ENCODE measurements at regions not wholly inside any gene's neighbourhood (a gene's known extent, or its start where the extent isn't known, plus 50 kb on each side); places are given as distances from the start of the nearest gene placed in this dataset.
"Not testable (repeated sequence)": the region's sequence is repeated elsewhere in the genome, so short reads cannot be mapped to it uniquely, and the experiment has no call there.

GRCh38 chr5:63211448-63212132 lies 633.0 kb downstream of the LRRC70 start:
- DNase-seq (no peak), ATAC-seq (no peak)

- DNase-seq (no peak), ATAC-seq (no peak)
These were observed 627.4 kb downstream of the LRRC70 start for GRCh38 chr5:63205976-63206375.

GRCh38 chr5:63201738-63202137 lies 623.1 kb downstream of the LRRC70 start:
- no peak for DNase-seq
- ATAC-seq, result no peak

- DNase-seq (no peak), ATAC-seq (no peak)
These were observed 615.5 kb downstream of the LRRC70 start for GRCh38 chr5:63194126-63194525.

GRCh38 chr5:63180190-63180589 lies 601.6 kb downstream of the LRRC70 start:
- DNase-seq, ATAC-seq: not testable (repeated sequence)

GRCh38 chr5:63175850-63176249 lies 597.2 kb downstream of the LRRC70 start:
- no peak for ATAC-seq
- no peak for DNase-seq

- ATAC-seq (no peak), DNase-seq (no peak)
These were observed 591.9 kb downstream of the LRRC70 start for GRCh38 chr5:63170486-63170885.

GRCh38 chr5:63164838-63165535 lies 586.4 kb downstream of the LRRC70 start:
- DNase-seq (no peak), ATAC-seq (no peak)

- DNase-seq (no peak), ATAC-seq (no peak)
These were observed 585.7 kb downstream of the LRRC70 start for GRCh38 chr5:63164339-63164738.

- no peak for ATAC-seq
- no peak for DNase-seq
These were observed 576.7 kb downstream of the LRRC70 start for GRCh38 chr5:63155310-63155631.

- ATAC-seq (no peak), DNase-seq (no peak)
These were observed 576.1 kb downstream of the LRRC70 start for GRCh38 chr5:63154476-63155309.

GRCh38 chr5:63152871-63153270 lies 574.3 kb downstream of the LRRC70 start:
- ATAC-seq (no peak), DNase-seq (no peak)

- ATAC-seq (no peak), DNase-seq (no peak)
These were observed 566.5 kb downstream of the LRRC70 start for GRCh38 chr5:63145167-63145566.

- DNase-seq, result no peak
These were observed 563.0 kb downstream of the LRRC70 start for GRCh38 chr5:63141591-63141990.

GRCh38 chr5:63135291-63135690 lies 556.7 kb downstream of the LRRC70 start:
- DNase-seq (no peak), ATAC-seq (no peak)

More at GRCh38 chr5:63141591-63141990, 563.0 kb downstream of the LRRC70 start:
- ATAC-seq, result no peak

- DNase-seq (no peak), ATAC-seq (peak; percentile 28)
These were observed 553.1 kb downstream of the LRRC70 start for GRCh38 chr5:63131626-63132285.

GRCh38 chr5:63128761-63129160 lies 550.1 kb downstream of the LRRC70 start:
- DNase-seq (no peak), ATAC-seq (no peak)

- ATAC-seq (no peak), DNase-seq (no peak)
These were observed 549.4 kb downstream of the LRRC70 start for GRCh38 chr5:63128018-63128417.

GRCh38 chr5:63127054-63127453 lies 548.4 kb downstream of the LRRC70 start:
- ATAC-seq, result no peak
- DNase-seq, result no peak

- peak; percentile 32 for ATAC-seq
- DNase-seq, result no peak
These were observed 547.2 kb downstream of the LRRC70 start for GRCh38 chr5:63125862-63126261.

- DNase-seq, result no peak
- no peak for ATAC-seq
These were observed 546.8 kb downstream of the LRRC70 start for GRCh38 chr5:63125392-63125791.

GRCh38 chr5:63124266-63124665 lies 545.6 kb downstream of the LRRC70 start:
- ATAC-seq (no peak), DNase-seq (no peak)

GRCh38 chr5:63121471-63121870 lies 542.9 kb downstream of the LRRC70 start:
- DNase-seq, result no peak
- ATAC-seq, result no peak

Measured in stimulated activated naive CD8-positive, alpha-beta T cell treated with anti-CD3 and anti-CD28 coated beads, Interleukin-15, Interleukin-2, amounts not matched to agents 100 U/mL and 50 U/mL, for 24 hours (primary cell).